Lung (tissue), 11 donors: ENCODE measurements at regions not wholly inside any gene's neighbourhood (a gene's known extent, or its start where the extent isn't known, plus 50 kb on each side); places are given as distances from the start of the nearest gene placed in this dataset.

Experiments used
- ATAC-seq: fragments of 200-7000 bp; cut with Tn5 transposase; one replicate; pipeline ENCODE4 v1.9.1; 2020; ENCODE audit warnings: moderate number of reproducible peaks; ENCODE audit not compliant: insufficient read depth, low FRiP score
- DNase-seq, 3 donors: peaks; one replicate each; pipeline ENCODE4 v3.0.0-alpha.2; 2013 to 2017
- H3K27ac ChIP-seq, 2 donors: one replicate each; pipeline ENCODE4 v1.5.1; 2013; ENCODE audit warnings: mild to moderate bottlenecking in 2 of 2, moderate library complexity in 2 of 2, control low read depth in 1 of 2, inconsistent platforms in 1 of 2, low read depth in 1 of 2, low read length in 1 of 2
- H3K27me3 ChIP-seq, 3 donors: one replicate each; pipeline ENCODE4 v1.5.1; 2013; ENCODE audit warnings: low read length in 2 of 3; ENCODE audit not compliant: control insufficient read depth in 3 of 3, insufficient read depth in 3 of 3
- H3K36me3 ChIP-seq, 4 donors: one replicate each; pipeline ENCODE4 v1.5.1; 2013; ENCODE audit warnings: low read length in 4 of 4, mild to moderate bottlenecking in 1 of 4, moderate library complexity in 1 of 4; ENCODE audit not compliant: control insufficient read depth in 4 of 4, insufficient read depth in 4 of 4
- H3K4me1 ChIP-seq, 5 donors: one replicate each; pipeline ENCODE4 v1.5.1; 2013; ENCODE audit warnings: low read length in 5 of 5, mild to moderate bottlenecking in 2 of 5, moderate library complexity in 1 of 5; ENCODE audit not compliant: control insufficient read depth in 5 of 5, insufficient read depth in 5 of 5
- H3K4me3 ChIP-seq: one replicate; pipeline ENCODE4 v1.5.1; 2013; ENCODE audit warnings: mild to moderate bottlenecking, control low read depth, moderate library complexity
- H3K9ac ChIP-seq, 2 donors: one replicate each; pipeline ENCODE4 v1.5.1; 2013; ENCODE audit warnings: low read length in 2 of 2, control low read depth in 1 of 2; ENCODE audit not compliant: insufficient read depth in 1 of 2
- H3K9me3 ChIP-seq, 4 donors: one replicate each; pipeline ENCODE4 v1.5.1; 2013; ENCODE audit warnings: low read length in 3 of 4, mild to moderate bottlenecking in 1 of 4, moderate library complexity in 1 of 4; ENCODE audit not compliant: control insufficient read depth in 4 of 4, insufficient read depth in 3 of 4
- WGBS, 2 donors: extraction: QIAGEN DNeasy Blood & Tissue Kit; methylation state at CpG; one replicate each; pipeline ENCODE4 v1.1.7; 2013; 5-methylcytosine and 5-hydroxymethylcytosine counted together
- TF ChIP-seq, protein P1 (sequence below): IDR thresholded peaks from 2 replicates; pipeline ENCODE4 v1.5.1; 2012; ENCODE audit warnings: mild to moderate bottlenecking; ENCODE audit errors: control extremely low read depth, extremely low read depth
- donor health status: control.
- donor health status: control.
- donor health status: Bipolar disorder and iron deficiency.
- donor health status: healthy.
- donor health status: DM: yes; HTN: yes; CAD: no.

DNA sequence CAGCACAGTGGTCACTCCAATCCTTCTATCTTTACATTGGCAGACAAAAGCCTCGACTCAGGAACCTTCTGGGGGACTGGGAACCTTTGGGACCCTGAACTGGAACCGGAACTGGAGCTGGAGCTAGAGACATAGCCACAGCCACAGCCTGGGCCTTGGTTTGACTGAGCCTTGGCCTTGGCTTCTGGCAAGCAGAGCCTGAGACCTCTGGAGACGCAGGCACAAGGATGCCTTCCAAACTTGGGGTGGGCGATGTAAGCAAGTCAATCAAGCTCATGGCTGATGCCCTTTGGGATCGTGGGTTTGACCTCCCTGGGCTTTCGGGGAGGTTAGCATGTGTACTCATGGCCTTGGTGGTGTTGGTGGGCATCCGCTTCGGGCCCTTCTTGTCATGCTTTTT lies 619.3 kb downstream of the MBD2 start:
- H3K9ac ChIP-seq = no peak overlapping the region
- no peaks in the 10 kb centered on the region for H3K27me3 ChIP-seq
- no peak overlapping the region for H3K27ac ChIP-seq
- DNase-seq (no peak), ATAC-seq (no peak)
- no peaks in the 10 kb centered on the region for H3K4me1 ChIP-seq
- H3K36me3 ChIP-seq = no peaks in the 10 kb centered on the region
- 85 to 86% methylated on average over 8 of the region's 8 CpGs for WGBS, 2 donors
- H3K9me3 ChIP-seq = peaks cover 0 to 3% (median 0%) of the 10 kb centered on the region in 4 donors
- TF ChIP-seq, protein P1, sequence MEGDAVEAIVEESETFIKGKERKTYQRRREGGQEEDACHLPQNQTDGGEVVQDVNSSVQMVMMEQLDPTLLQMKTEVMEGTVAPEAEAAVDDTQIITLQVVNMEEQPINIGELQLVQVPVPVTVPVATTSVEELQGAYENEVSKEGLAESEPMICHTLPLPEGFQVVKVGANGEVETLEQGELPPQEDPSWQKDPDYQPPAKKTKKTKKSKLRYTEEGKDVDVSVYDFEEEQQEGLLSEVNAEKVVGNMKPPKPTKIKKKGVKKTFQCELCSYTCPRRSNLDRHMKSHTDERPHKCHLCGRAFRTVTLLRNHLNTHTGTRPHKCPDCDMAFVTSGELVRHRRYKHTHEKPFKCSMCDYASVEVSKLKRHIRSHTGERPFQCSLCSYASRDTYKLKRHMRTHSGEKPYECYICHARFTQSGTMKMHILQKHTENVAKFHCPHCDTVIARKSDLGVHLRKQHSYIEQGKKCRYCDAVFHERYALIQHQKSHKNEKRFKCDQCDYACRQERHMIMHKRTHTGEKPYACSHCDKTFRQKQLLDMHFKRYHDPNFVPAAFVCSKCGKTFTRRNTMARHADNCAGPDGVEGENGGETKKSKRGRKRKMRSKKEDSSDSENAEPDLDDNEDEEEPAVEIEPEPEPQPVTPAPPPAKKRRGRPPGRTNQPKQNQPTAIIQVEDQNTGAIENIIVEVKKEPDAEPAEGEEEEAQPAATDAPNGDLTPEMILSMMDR = no peak
- H3K4me3 ChIP-seq = no peak overlapping the region

DNA sequence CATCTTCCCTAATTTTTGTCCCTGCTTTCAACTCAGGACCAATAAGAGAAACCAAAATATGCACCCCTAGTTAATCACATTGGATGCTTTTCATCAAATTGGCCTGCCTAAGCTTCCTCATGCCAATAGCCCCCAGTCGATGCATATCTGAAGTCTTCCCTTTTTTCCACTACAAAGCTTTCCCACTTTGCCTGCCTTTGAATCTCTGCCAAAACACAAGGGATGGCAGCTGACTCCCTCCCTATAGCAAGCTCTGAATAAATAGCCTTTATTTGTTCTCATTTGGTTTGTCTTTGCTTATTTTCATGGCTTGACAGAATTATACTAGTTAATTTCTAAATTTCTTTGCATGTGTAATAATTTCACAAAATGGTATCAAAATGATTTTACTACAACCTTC lies 621.2 kb downstream of the MBD2 start:
- WGBS, 2 donors = 26 to 31% methylated on average over 1 of the region's 1 CpG

DNA sequence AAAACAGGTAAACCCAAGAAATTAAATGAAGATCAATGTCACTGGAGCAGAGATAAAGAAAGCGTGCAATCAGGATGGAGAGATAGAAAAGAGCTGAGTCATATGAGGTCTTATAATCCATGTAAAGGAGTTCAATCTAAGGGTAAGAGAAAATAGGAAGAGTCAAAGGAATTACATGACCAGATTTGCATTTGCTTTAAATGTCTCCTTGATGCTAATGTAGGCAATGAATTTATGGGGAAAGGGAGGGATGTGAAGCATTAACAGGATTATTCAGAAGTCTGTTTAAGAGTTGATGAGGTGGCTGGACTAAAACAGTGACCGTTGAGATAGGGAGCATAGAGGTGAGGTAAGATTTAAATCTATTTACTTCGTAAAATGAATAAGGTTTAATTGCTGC lies 623.1 kb downstream of the MBD2 start:
- peaks cover 0 to 3% (median 0%) of the 10 kb centered on the region in 4 donors for H3K9me3 ChIP-seq
- no peak for ATAC-seq

More for the DNA sequence above, 621.2 kb downstream of the MBD2 start:
- Histone ChIP-seq H3K27ac (no peak overlapping the region), H3K4me3 (no peak overlapping the region), H3K9me3 (peaks cover 0 to 3% (median 0%) of the 10 kb centered on the region in 4 donors), H3K27me3 (no peaks in the 10 kb centered on the region), H3K4me1 (no peaks in the 10 kb centered on the region), H3K9ac (no peak overlapping the region), H3K36me3 (no peaks in the 10 kb centered on the region)
- no peak for ATAC-seq
- TF ChIP-seq, protein P1 = no peak
- DNase-seq = no peak

More for the DNA sequence above, 623.1 kb downstream of the MBD2 start:
- H3K36me3 ChIP-seq = no peaks in the 10 kb centered on the region
- no peak overlapping the region for H3K27ac ChIP-seq
- no peaks in the 10 kb centered on the region for H3K27me3 ChIP-seq
- no peak overlapping the region for H3K4me3 ChIP-seq
- TF ChIP-seq, protein P1 = no peak
- H3K4me1 ChIP-seq = no peaks in the 10 kb centered on the region
- H3K9ac ChIP-seq = no peak overlapping the region
- WGBS, 2 donors = 70 to 87% methylated on average over 3 of the region's 3 CpGs
- DNase-seq = no peak
